ENCODE measurements at regions not wholly inside any gene's neighbourhood (a gene's known extent, or its start where the extent isn't known, plus 50 kb on each side); places are given as distances from the start of the nearest gene placed in this dataset.

- no peak for TF ChIP-seq USF1 (IDR thresholded peaks at IDR 0.05; ENCODE audit: borderline replicate concordance, low read depth)
These were observed 133.2 kb upstream of the RPS6KA3 start (continued) for GRCh38 chrX:20399728-20400414.

DNA sequence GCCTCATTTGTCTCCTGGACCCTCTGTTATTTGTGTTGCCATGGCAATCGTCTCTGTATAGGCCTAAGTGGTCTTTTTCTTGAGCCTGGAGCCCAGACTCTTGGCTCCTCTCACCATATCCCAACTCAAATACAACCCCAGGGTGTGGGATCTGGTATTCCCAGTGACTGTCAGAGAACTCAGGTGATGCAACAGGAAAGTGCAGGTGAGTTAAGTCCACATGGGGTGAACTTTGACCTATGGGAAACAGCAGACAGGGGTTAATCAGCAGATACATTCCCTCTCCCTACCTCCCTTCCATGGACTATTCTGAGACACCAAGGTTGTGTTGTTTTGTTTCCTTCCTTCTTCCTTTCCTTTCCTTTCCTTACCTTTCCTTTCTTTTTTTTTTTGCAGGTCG, 130.9 kb upstream of the RPS6KA3 start:
- DNase-seq, result no peak
- Histone ChIP-seq H4K20me1 (ENCODE audit: insufficient read depth) (no peaks in the 10 kb centered on the region), H3K4me2 (no peak overlapping the region), H3K9me3 (no peaks in the 10 kb centered on the region), H2AFZ (ENCODE audit: low read depth) (no peak overlapping the region), H3K36me3 (replicated peaks in 1 of 2; ENCODE audit: control insufficient read depth in 1 of 2, insufficient read depth in 2 of 2, low read length in 1 of 2) (no peaks in the 10 kb centered on the region), H3K27me3 (ENCODE audit: insufficient read depth) (peaks cover 6% of the 10 kb centered on the region; the same call in 1 of the 2 replicates), H3K9ac (no peak overlapping the region), H3K27ac (ENCODE audit: low read depth in 2 of 2, low read length in 1 of 2) (no peak overlapping the region), H3K4me1 (ENCODE audit: control insufficient read depth in 1 of 2, insufficient read depth in 2 of 2, low read depth in 1 of 2, low read length in 1 of 2) (no peaks in the 10 kb centered on the region), H3K79me2 (ENCODE audit: insufficient read depth) (no peaks in the 10 kb centered on the region), H3K4me3 (ENCODE audit: low read depth in 2 of 2, low read length in 1 of 2) (no peak overlapping the region), H3K9me2 (no peaks in the 10 kb centered on the region), H3F3A (replicated peaks; ENCODE audit: insufficient read depth) (no peaks in the 10 kb centered on the region)
- POLR2A ChIA-PET, result no interaction called here
- WGBS (ENCODE audit: low lambda C conversion rate), result 32% methylated on average over 2 of the region's 2 CpGs
- CTCF ChIA-PET, result interaction anchor here (0.5 kb wide), 1 partner anchor 9 kb away, joined by 3 read pairs; no protein-coding TSS in a partner anchor
- TF ChIP-seq MAX (IDR thresholded peaks at IDR 0.05; ENCODE audit: low read depth), result no peak

- H3K9me2 ChIP-seq, result no peaks in the 10 kb centered on the region
- H3K9me3 ChIP-seq, result no peaks in the 10 kb centered on the region
- no peak overlapping the region for H3K9ac ChIP-seq
- no peak for DNase-seq
- H3K79me2 ChIP-seq (ENCODE audit: insufficient read depth), result no peaks in the 10 kb centered on the region
- ChIA-PET POLR2A (no interaction called here), CTCF (interaction anchor here (0.6 to 1.5 kb wide), 2 partner anchors 9 to 82 kb away, joined by 3 to 4 read pairs; no protein-coding TSS in a partner anchor)
- 47% methylated on average over 4 of the region's 4 CpGs for WGBS (ENCODE audit: low lambda C conversion rate)
- H2AFZ ChIP-seq (ENCODE audit: low read depth), result 0 out of 2 replicates have a peak overlapping the region, but pooled peaks have one; percentile 29
- H3K4me3 ChIP-seq (ENCODE audit: low read depth in 2 of 2, low read length in 1 of 2), result no peak overlapping the region
- H4K20me1 ChIP-seq (ENCODE audit: insufficient read depth), result no peaks in the 10 kb centered on the region
- no peak for TF ChIP-seq MAX (IDR thresholded peaks at IDR 0.05; ENCODE audit: low read depth)
- TF ChIP-seq USF1 (IDR thresholded peaks at IDR 0.05; ENCODE audit: borderline replicate concordance, low read depth), result no peak
- TF ChIP-seq, protein P1, sequence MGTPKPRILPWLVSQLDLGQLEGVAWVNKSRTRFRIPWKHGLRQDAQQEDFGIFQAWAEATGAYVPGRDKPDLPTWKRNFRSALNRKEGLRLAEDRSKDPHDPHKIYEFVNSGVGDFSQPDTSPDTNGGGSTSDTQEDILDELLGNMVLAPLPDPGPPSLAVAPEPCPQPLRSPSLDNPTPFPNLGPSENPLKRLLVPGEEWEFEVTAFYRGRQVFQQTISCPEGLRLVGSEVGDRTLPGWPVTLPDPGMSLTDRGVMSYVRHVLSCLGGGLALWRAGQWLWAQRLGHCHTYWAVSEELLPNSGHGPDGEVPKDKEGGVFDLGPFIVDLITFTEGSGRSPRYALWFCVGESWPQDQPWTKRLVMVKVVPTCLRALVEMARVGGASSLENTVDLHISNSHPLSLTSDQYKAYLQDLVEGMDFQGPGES (IDR thresholded peaks at IDR 0.05; ENCODE audit: low read depth, low read length), result no peak
- no peak for TF ChIP-seq ELF1 (IDR thresholded peaks at IDR 0.05)
- TF ChIP-seq CTCF (IDR thresholded peaks at IDR 0.05), result no peak
- H3K4me1 ChIP-seq (ENCODE audit: control insufficient read depth in 1 of 2, insufficient read depth in 2 of 2, low read depth in 1 of 2, low read length in 1 of 2), result no peaks in the 10 kb centered on the region
- no peaks in the 10 kb centered on the region for H3K36me3 ChIP-seq (replicated peaks in 1 of 2; ENCODE audit: control insufficient read depth in 1 of 2, insufficient read depth in 2 of 2, low read length in 1 of 2)
- no peak overlapping the region for H3K4me2 ChIP-seq
- no peak overlapping the region for H3K27ac ChIP-seq (ENCODE audit: low read depth in 2 of 2, low read length in 1 of 2)
- no peaks in the 10 kb centered on the region for H3F3A ChIP-seq (replicated peaks; ENCODE audit: insufficient read depth)
- peaks cover 6% of the 10 kb centered on the region; the same call in 1 of the 2 replicates for H3K27me3 ChIP-seq (ENCODE audit: insufficient read depth)
These were observed 127.7 kb upstream of the RPS6KA3 start for GRCh38 chrX:20394451-20394850.
